ENCODE measurements at regions not wholly inside any gene's neighbourhood (a gene's known extent, or its start where the extent isn't known, plus 50 kb on each side); places are given as distances from the start of the nearest gene placed in this dataset.

- no peak for TF ChIP-seq CTCF (IDR thresholded peaks at IDR 0.05; ENCODE audit: low read depth, low read length, missing control alignments)
- in situ Hi-C loops (cut with HindIII; ENCODE audit: low pct_ligation_motif_present, low sequenced_read_pairs): no loop called here
- DNase-seq: no peak
- H3K27ac ChIP-seq: no peak overlapping the region
- H3K36me3 ChIP-seq (replicated peaks): no peaks in the 10 kb centered on the region
- H3K27me3 ChIP-seq (replicated peaks): no peaks in the 10 kb centered on the region
- H3K4me3 ChIP-seq (ENCODE audit: low read depth, low read length): no peak overlapping the region
Measured at GRCh38 chr15:39458131-39458530, 122.7 kb upstream of the THBS1 start.

- in situ Hi-C loops (cut with HindIII; ENCODE audit: low pct_ligation_motif_present, low sequenced_read_pairs): no loop called here
- no peak for TF ChIP-seq CTCF (IDR thresholded peaks at IDR 0.05; ENCODE audit: low read depth, low read length, missing control alignments)
- DNase-seq: no peak
Measured at GRCh38 chr15:39459548-39459947, 121.3 kb upstream of the THBS1 start.

GRCh38 chr15:39460748-39461147, 120.1 kb upstream of the THBS1 start:
- Histone ChIP-seq H3K4me3 (ENCODE audit: low read depth, low read length) (no peak overlapping the region), H3K27ac (no peak overlapping the region), H3K36me3 (replicated peaks) (no peaks in the 10 kb centered on the region), H3K27me3 (replicated peaks) (no peaks in the 10 kb centered on the region)
- TF ChIP-seq CTCF (IDR thresholded peaks at IDR 0.05; ENCODE audit: low read depth, low read length, missing control alignments): no peak
- in situ Hi-C loops (cut with HindIII; ENCODE audit: low pct_ligation_motif_present, low sequenced_read_pairs): no loop called here
- DNase-seq: no peak

More at GRCh38 chr15:39459548-39459947, 121.3 kb upstream of the THBS1 start:
- Histone ChIP-seq H3K27me3 (replicated peaks) (no peaks in the 10 kb centered on the region), H3K36me3 (replicated peaks) (no peaks in the 10 kb centered on the region), H3K4me3 (ENCODE audit: low read depth, low read length) (no peak overlapping the region), H3K27ac (no peak overlapping the region)

- Histone ChIP-seq H3K27ac (no peak overlapping the region), H3K36me3 (replicated peaks) (no peaks in the 10 kb centered on the region)
Measured at GRCh38 chr15:39461536-39462130, 119.2 kb upstream of the THBS1 start.

GRCh38 chr15:39462691-39463090, 118.2 kb upstream of the THBS1 start:
- in situ Hi-C loops (cut with HindIII; ENCODE audit: low pct_ligation_motif_present, low sequenced_read_pairs): no loop called here
- peak overlapping the region; percentile 67 for H3K27ac ChIP-seq
- H3K4me3 ChIP-seq (ENCODE audit: low read depth, low read length): no peak overlapping the region
- TF ChIP-seq CTCF (IDR thresholded peaks at IDR 0.05; ENCODE audit: low read depth, low read length, missing control alignments): no peak
- no peaks in the 10 kb centered on the region for H3K27me3 ChIP-seq (replicated peaks)
- peak; percentile 91 for DNase-seq
- no peaks in the 10 kb centered on the region for H3K36me3 ChIP-seq (replicated peaks)

More at GRCh38 chr15:39461536-39462130, 119.2 kb upstream of the THBS1 start:
- Histone ChIP-seq H3K27me3 (replicated peaks) (no peaks in the 10 kb centered on the region), H3K4me3 (ENCODE audit: low read depth, low read length) (no peak overlapping the region)
- no peak for TF ChIP-seq CTCF (IDR thresholded peaks at IDR 0.05; ENCODE audit: low read depth, low read length, missing control alignments)
- in situ Hi-C loops (cut with HindIII; ENCODE audit: low pct_ligation_motif_present, low sequenced_read_pairs): no loop called here
- DNase-seq: no peak

Data from brain microvascular endothelial cell (primary cell).